ENCODE measurements at regions not wholly inside any gene's neighbourhood (a gene's known extent, or its start where the extent isn't known, plus 50 kb on each side); places are given as distances from the start of the nearest gene placed in this dataset.

- TF ChIP-seq CTCF (optimal IDR thresholded peaks at IDR 0.05 in 1 of 3, IDR thresholded peaks at IDR 0.05 in 1 of 3, conservative IDR thresholded peaks at IDR 0.05 in 1 of 3; ENCODE audit: extremely low read depth in 1 of 3, insufficient read depth in 2 of 3, low read length in 3 of 3) (no peak), EZH2 (IDR thresholded peaks at IDR 0.05; ENCODE audit: low read length) (no peak)
Measured at GRCh38 chr2:236404346-236404745, 140.1 kb upstream of the ASB18 start.

Data from keratinocyte (primary cell).